BJ (cell line): ENCODE measurements at regions not wholly inside any gene's neighbourhood (a gene's known extent, or its start where the extent isn't known, plus 50 kb on each side); places are given as distances from the start of the nearest gene placed in this dataset.
A peak's percentile ranks its signal among the peaks of the same experiment; 100 is the strongest.

Experiments
- CTCF ChIA-PET: fragments of 350-600 bp; formaldehyde crosslinking; extraction: SDS; loops from one replicate; lab custom pipeline; 2021; ENCODE audit warnings: antibody characterized with exemption, inconsistent platforms; lab: Yijun Ruan, JAX
- POLR2A ChIA-PET: fragments of 300-600 bp; sonication (Branson Sonifier 250); formaldehyde crosslinking; extraction: SDS; loops from one replicate; lab custom pipeline; 2021; ENCODE audit warnings: antibody characterized with exemption; lab: Charles Lee
- DNase-seq: peaks from one replicate; pipeline ENCODE4 v3.0.0-alpha.2; 2011; ENCODE audit warnings: low read depth
- H3K27me3 ChIP-seq: 2 replicates; pipeline ENCODE4 v1.6.0; 2011; ENCODE audit warnings: low read length; ENCODE audit not compliant: control insufficient read depth, insufficient read depth
- H3K36me3 ChIP-seq: 2 replicates; pipeline ENCODE4 v1.5.1; 2011; ENCODE audit warnings: low read length; ENCODE audit not compliant: control insufficient read depth, insufficient read depth
- H3K4me3 ChIP-seq: 2 replicates; pipeline ENCODE4 v1.5.1; 2011; ENCODE audit warnings: low read depth, mild to moderate bottlenecking, control low read depth, low read length
- CTCF ChIP-seq: IDR thresholded peaks from 2 replicates; pipeline ENCODE4 v1.5.1; 2011; ENCODE audit warnings: low read depth, mild to moderate bottlenecking, control low read depth, inconsistent platforms, low read length, moderate library complexity; ENCODE audit not compliant: insufficient read depth

GRCh38 chr3:156609546-156609945, 54.6 kb upstream of the SSR3 start:
- no peak for TF ChIP-seq CTCF
- CTCF ChIA-PET, result no interaction called here
- H3K36me3 ChIP-seq, result no peaks in the 10 kb centered on the region
- no peak overlapping the region for H3K4me3 ChIP-seq
- H3K27me3 ChIP-seq, result no peaks in the 10 kb centered on the region
- no peak for DNase-seq
- POLR2A ChIA-PET, result no interaction called here

- TF ChIP-seq CTCF, result no peak
- no peaks in the 10 kb centered on the region for H3K36me3 ChIP-seq
- DNase-seq, result no peak
- no peak overlapping the region for H3K4me3 ChIP-seq
- no peaks in the 10 kb centered on the region for H3K27me3 ChIP-seq
- CTCF ChIA-PET, result no interaction called here
- POLR2A ChIA-PET, result no interaction called here
Observed at GRCh38 chr3:156608601-156609514, 53.9 kb upstream of the SSR3 start.

GRCh38 chr3:156606729-156607128, 51.8 kb upstream of the SSR3 start:
- POLR2A ChIA-PET, result interaction anchor here (0.5 kb wide), 1 partner anchor 19 kb away, joined by 3 read pairs; no protein-coding TSS in a partner anchor
- no peak for DNase-seq
- Histone ChIP-seq H3K27me3 (no peaks in the 10 kb centered on the region), H3K36me3 (no peaks in the 10 kb centered on the region), H3K4me3 (no peak overlapping the region)
- CTCF ChIA-PET, result no interaction called here
- TF ChIP-seq CTCF, result no peak

GRCh38 chr3:156605686-156606605, 51.0 kb upstream of the SSR3 start:
- ChIA-PET CTCF (interaction anchor here (0.6 to 1.1 kb wide), 3 partner anchors 9 to 343 kb away, joined by 3 read pairs; no protein-coding TSS in a partner anchor), POLR2A (interaction anchor here (0.5 to 1.3 kb wide), 4 partner anchors 9 to 736 kb away, joined by 3 to 11 read pairs (median 3); partner anchors contain the start of gene SSR3)
- H3K4me3 ChIP-seq, result peak overlapping the region; percentile 26
- peak; percentile 47 for DNase-seq
- H3K36me3 ChIP-seq, result no peaks in the 10 kb centered on the region
- TF ChIP-seq CTCF, result no peak
- H3K27me3 ChIP-seq, result no peaks in the 10 kb centered on the region
